Right lobe of liver (tissue), 6 donors: ENCODE measurements at regions not wholly inside any gene's neighbourhood (a gene's known extent, or its start where the extent isn't known, plus 50 kb on each side); places are given as distances from the start of the nearest gene placed in this dataset.

Experiments
- ATAC-seq, 4 donors: fragments of 200-7000 bp; cut with Tn5 transposase; one replicate each; pipeline ENCODE4 v1.9.1; 2020; ENCODE audit warnings: mild to moderate bottlenecking in 4 of 4, moderate library complexity in 4 of 4
- DNase-seq, 3 donors: peaks; one replicate each; pipeline ENCODE4 v3.0.0-alpha.2; 2020
- H3K27ac ChIP-seq, 3 donors: fragments of 200-600 bp; one replicate each; pipeline ENCODE4 v1.8.0; 2022
- H3K27me3 ChIP-seq, 2 donors: fragments of 200-600 bp; one replicate each; pipeline ENCODE4 v1.8.0; 2022
- H3K36me3 ChIP-seq, 4 donors: fragments of 200-600 bp; sonication (generic) in 1 of 4; one replicate each; pipeline versions ENCODE4 v1.5.1 to v1.8.0; 2017 to 2022; ENCODE audit warnings: control low read depth in 1 of 4
- H3K4me1 ChIP-seq, 4 donors: fragments of 200-600 bp; sonication (generic) in 1 of 4; one replicate each; pipeline versions ENCODE4 v1.5.1 to v1.8.0; 2017 to 2022; ENCODE audit warnings: control low read depth in 1 of 4
- H3K4me3 ChIP-seq, 3 donors: fragments of 200-600 bp; one replicate each; pipeline ENCODE4 v1.8.0; 2022
- H3K9me3 ChIP-seq, 4 donors: fragments of 200-600 bp; sonication (generic) in 1 of 4; one replicate each; pipeline versions ENCODE4 v1.5.1 to v1.8.0; 2017 to 2022; ENCODE audit warnings: control low read depth in 1 of 4
- POLR2A ChIP-seq: fragments of 450-650 bp; IDR thresholded peaks from one replicate; pipeline ENCODE4 v1.6.1; 2017; ENCODE audit warnings: antibody characterized with exemption, mild to moderate bottlenecking
- WGBS: methylation state at CpG from one replicate; pipeline ENCODE4 v1.1.6; 2018; ENCODE audit warnings: low coverage, low lambda C conversion rate; ENCODE audit not compliant: insufficient coverage; ENCODE audit errors: missing lambda C conversion rate; 5-methylcytosine and 5-hydroxymethylcytosine counted together
- intact Hi-C, 2 donors: fragments of 100-400 bp; cut with DNase I; formaldehyde crosslinking; loops; one replicate each; pipeline versions ENCODE4 v1.11.2 to v1.14.1; 2022
- TF ChIP-seq, protein P1 (sequence below), 4 donors: fragments of 200-600 bp in 3 of 4; fragments of 450-650 bp in 1 of 4; IDR thresholded peaks; one replicate each; pipeline versions ENCODE4 v1.5.1 to v1.8.0; 2016 to 2022; ENCODE audit warnings: antibody characterized with exemption in 4 of 4, mild to moderate bottlenecking in 2 of 4
- donor health status: DM: no; HTN: yes; CAD: no.
- donor health status: DM: no; HTN: no; CAD: no.
- donor health status: DM: no; HTN: no; CAD: no.
- donor health status: DM: no; HTN: yes; CAD: no.
- donor health status: DM: no; HTN: yes; CAD: no.

GRCh38 chr2:16325016-16325975 lies 340.3 kb downstream of the CYRIA start:
- intact Hi-C loops = no loop called here
- H3K36me3 ChIP-seq = no peaks in the 10 kb centered on the region

DNA sequence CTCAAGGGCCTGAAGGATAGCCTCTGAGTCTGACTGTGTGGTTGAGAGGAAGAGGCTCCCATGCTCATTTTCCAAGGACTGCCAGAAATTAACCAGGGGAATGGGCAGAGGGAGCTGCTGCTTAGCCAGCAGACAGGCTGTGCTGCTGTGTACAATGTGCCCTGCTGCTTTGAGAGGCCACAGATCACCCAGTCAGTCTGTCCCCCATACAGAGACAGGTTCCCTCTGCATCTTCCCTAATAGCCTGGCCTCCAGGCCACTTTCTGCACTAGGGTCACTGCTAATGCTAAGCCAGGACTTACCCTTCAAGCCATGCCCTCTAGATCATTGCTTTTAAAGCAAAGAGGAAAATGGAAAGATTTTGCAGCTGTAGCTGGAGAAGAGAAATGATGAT lies 341.1 kb downstream of the CYRIA start:
- TF ChIP-seq, protein P1, sequence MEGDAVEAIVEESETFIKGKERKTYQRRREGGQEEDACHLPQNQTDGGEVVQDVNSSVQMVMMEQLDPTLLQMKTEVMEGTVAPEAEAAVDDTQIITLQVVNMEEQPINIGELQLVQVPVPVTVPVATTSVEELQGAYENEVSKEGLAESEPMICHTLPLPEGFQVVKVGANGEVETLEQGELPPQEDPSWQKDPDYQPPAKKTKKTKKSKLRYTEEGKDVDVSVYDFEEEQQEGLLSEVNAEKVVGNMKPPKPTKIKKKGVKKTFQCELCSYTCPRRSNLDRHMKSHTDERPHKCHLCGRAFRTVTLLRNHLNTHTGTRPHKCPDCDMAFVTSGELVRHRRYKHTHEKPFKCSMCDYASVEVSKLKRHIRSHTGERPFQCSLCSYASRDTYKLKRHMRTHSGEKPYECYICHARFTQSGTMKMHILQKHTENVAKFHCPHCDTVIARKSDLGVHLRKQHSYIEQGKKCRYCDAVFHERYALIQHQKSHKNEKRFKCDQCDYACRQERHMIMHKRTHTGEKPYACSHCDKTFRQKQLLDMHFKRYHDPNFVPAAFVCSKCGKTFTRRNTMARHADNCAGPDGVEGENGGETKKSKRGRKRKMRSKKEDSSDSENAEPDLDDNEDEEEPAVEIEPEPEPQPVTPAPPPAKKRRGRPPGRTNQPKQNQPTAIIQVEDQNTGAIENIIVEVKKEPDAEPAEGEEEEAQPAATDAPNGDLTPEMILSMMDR (IDR thresholded peaks at IDR 0.05) = no peak
- TF ChIP-seq POLR2A = no peak
- intact Hi-C loops = no loop called here
- no peaks in the 10 kb centered on the region for H3K27me3 ChIP-seq
- ATAC-seq (no peak), DNase-seq (no peak)
- H3K9me3 ChIP-seq = no peaks in the 10 kb centered on the region
- no peaks in the 10 kb centered on the region for H3K36me3 ChIP-seq
- no peaks in the 10 kb centered on the region for H3K4me1 ChIP-seq
- no peak overlapping the region for H3K4me3 ChIP-seq
- H3K27ac ChIP-seq = no peak overlapping the region

More at GRCh38 chr2:16325016-16325975, 340.3 kb downstream of the CYRIA start:
- H3K27ac ChIP-seq = no peak overlapping the region
- no peaks in the 10 kb centered on the region for H3K9me3 ChIP-seq
- H3K27me3 ChIP-seq = no peaks in the 10 kb centered on the region
- H3K4me1 ChIP-seq = no peaks in the 10 kb centered on the region
- ATAC-seq (no peak), DNase-seq (no peak)
- H3K4me3 ChIP-seq = no peak overlapping the region
- TF ChIP-seq POLR2A = no peak
- TF ChIP-seq, protein P1 (IDR thresholded peaks at IDR 0.05) = no peak
- WGBS = 78% methylated on average over 12 of the region's 14 CpGs

DNA sequence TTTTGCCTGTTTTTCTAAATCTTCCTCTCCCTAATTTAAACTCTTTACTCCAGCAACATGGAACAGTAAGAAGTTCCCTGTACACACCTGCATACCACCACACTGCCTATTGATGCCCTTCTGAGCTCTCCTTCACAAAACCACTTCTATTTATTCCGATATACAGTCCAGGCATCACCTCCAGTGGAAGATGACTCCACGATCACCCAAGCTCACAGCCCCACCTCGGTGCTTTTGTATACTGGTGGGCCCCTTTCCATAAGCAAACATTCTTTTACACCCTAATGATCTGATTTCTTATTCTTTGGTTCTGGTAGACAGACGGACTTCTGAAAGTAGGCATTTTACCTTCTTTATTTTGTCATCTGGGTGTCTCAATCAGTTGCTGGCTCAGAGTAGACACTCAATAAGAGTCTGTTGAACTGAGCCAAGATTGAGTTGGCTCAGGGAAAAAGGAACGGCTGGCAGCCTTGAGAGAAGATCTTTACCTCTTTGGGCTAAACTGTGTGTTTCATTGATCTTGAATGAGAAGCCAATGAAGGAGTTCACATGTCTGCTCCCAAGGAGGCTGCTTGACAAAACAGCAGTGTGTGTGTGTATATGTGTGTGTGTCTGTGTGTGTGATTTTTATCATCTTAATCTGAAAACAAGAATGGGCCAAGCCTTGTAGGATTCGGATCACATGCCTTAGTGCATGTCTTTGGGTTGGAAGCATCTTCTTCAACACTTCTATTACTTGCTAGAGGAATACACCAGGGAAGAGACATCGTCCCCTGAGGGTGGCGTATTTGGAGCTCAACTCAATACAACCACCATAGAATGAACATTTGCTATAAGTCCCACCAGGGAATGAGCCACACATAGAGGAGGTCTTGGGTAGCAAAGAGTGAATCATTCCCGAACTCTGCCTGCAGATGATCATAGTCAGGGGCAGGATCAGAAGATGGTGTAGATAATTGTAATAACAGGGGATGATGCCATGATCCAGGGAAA lies 341.8 kb downstream of the CYRIA start:
- DNase-seq = no peak
- whole genome bisulfite sequencing = 71% methylated on average over 9 of the region's 9 CpGs
- Histone ChIP-seq H3K36me3 (no peaks in the 10 kb centered on the region), H3K9me3 (no peaks in the 10 kb centered on the region), H3K4me3 (no peak overlapping the region), H3K27me3 (no peaks in the 10 kb centered on the region), H3K27ac (no peak overlapping the region), H3K4me1 (no peaks in the 10 kb centered on the region)
- intact Hi-C loops = no loop called here
- no peak for TF ChIP-seq POLR2A
- TF ChIP-seq, protein P1 (IDR thresholded peaks at IDR 0.05) = no peak
- ATAC-seq = no peak

- intact Hi-C loops = no loop called here
- no peaks in the 10 kb centered on the region for H3K4me1 ChIP-seq
- WGBS = 59% methylated on average over 4 of the region's 4 CpGs
These were observed 342.5 kb downstream of the CYRIA start for GRCh38 chr2:16323126-16323520.

More at GRCh38 chr2:16323126-16323520, 342.5 kb downstream of the CYRIA start:
- Histone ChIP-seq H3K36me3 (no peaks in the 10 kb centered on the region), H3K4me3 (no peak overlapping the region), H3K27me3 (no peaks in the 10 kb centered on the region), H3K9me3 (no peaks in the 10 kb centered on the region), H3K27ac (no peak overlapping the region)
- DNase-seq = no peak
- ATAC-seq = no peak
- TF ChIP-seq, protein P1 (IDR thresholded peaks at IDR 0.05) = no peak
- TF ChIP-seq POLR2A = no peak
